ENCODE measurements at regions not wholly inside any gene's neighbourhood (a gene's known extent, or its start where the extent isn't known, plus 50 kb on each side); places are given as distances from the start of the nearest gene placed in this dataset.
"Not testable (repeated sequence)": the region's sequence is repeated elsewhere in the genome, so short reads cannot be mapped to it uniquely, and the experiment has no call there.

GRCh38 chr20:48019940-48020339, 234.7 kb upstream of the SULF2 start:
- ATAC-seq (peak in 1 of 4 donors; percentile 78), DNase-seq (peak in 4 of 5 donors; percentile 22 to 44 (median 36))
- H3K27me3 ChIP-seq: peaks cover 0 to 8% (median 0%) of the 10 kb centered on the region in 9 donors
- peaks cover 0 to 14% (median 0%) of the 10 kb centered on the region in 12 donors for H3K9me3 ChIP-seq
- H3K36me3 ChIP-seq: no peaks in the 10 kb centered on the region
- intact Hi-C loops (cut with DNase I): no loop called here
- 68 to 74% (median 70%) methylated on average over 6 of the region's 6 CpGs for WGBS, 4 donors
- no peaks in the 10 kb centered on the region for H3K4me1 ChIP-seq
- H3K4me3 ChIP-seq: no peak overlapping the region
- TF ChIP-seq POLR2A (IDR thresholded peaks at IDR 0.05): no peak
- TF ChIP-seq, protein P1, sequence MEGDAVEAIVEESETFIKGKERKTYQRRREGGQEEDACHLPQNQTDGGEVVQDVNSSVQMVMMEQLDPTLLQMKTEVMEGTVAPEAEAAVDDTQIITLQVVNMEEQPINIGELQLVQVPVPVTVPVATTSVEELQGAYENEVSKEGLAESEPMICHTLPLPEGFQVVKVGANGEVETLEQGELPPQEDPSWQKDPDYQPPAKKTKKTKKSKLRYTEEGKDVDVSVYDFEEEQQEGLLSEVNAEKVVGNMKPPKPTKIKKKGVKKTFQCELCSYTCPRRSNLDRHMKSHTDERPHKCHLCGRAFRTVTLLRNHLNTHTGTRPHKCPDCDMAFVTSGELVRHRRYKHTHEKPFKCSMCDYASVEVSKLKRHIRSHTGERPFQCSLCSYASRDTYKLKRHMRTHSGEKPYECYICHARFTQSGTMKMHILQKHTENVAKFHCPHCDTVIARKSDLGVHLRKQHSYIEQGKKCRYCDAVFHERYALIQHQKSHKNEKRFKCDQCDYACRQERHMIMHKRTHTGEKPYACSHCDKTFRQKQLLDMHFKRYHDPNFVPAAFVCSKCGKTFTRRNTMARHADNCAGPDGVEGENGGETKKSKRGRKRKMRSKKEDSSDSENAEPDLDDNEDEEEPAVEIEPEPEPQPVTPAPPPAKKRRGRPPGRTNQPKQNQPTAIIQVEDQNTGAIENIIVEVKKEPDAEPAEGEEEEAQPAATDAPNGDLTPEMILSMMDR (IDR thresholded peaks at IDR 0.05): no peak
- peak overlapping the region in 2 of 12 donors; percentile 30 to 38 for H3K27ac ChIP-seq

- no peak for ATAC-seq
- WGBS, 4 donors: 89 to 93% (median 90%) methylated on average over 4 of the region's 4 CpGs
- Histone ChIP-seq H3K9me3 (peaks cover 0 to 14% (median 0%) of the 10 kb centered on the region in 12 donors), H3K4me1 (no peaks in the 10 kb centered on the region), H3K27ac (peak overlapping the region in 1 of 12 donors; percentile 38), H3K4me3 (no peak overlapping the region), H3K27me3 (peaks cover 0 to 8% (median 0%) of the 10 kb centered on the region in 9 donors), H3K36me3 (no peaks in the 10 kb centered on the region)
- intact Hi-C loops (cut with DNase I): no loop called here
- no peak for DNase-seq
- no peak for TF ChIP-seq POLR2A (IDR thresholded peaks at IDR 0.05)
- TF ChIP-seq, protein P1 (IDR thresholded peaks at IDR 0.05): no peak
Observed at GRCh38 chr20:48019496-48019895, 234.2 kb upstream of the SULF2 start.

GRCh38 chr20:48018851-48019250, 233.6 kb upstream of the SULF2 start:
- H3K27me3 ChIP-seq; H3K27ac ChIP-seq; ATAC-seq; H3K36me3 ChIP-seq; H3K4me1 ChIP-seq; H3K4me3 ChIP-seq; intact Hi-C loops (cut with DNase I); DNase-seq: not testable (repeated sequence)
- 73 to 83% (median 78%) methylated on average over 6 of the region's 6 CpGs for WGBS, 4 donors
- H3K9me3 ChIP-seq: peaks cover 0 to 14% (median 0%) of the 10 kb centered on the region in 12 donors

- H3K9me3 ChIP-seq: peaks cover 0 to 7% (median 0%) of the 10 kb centered on the region in 12 donors
- TF ChIP-seq, protein P1 (IDR thresholded peaks at IDR 0.05): no peak
- no peak for TF ChIP-seq POLR2A (IDR thresholded peaks at IDR 0.05)
- intact Hi-C loops (cut with DNase I): no loop called here
- 70 to 98% (median 86%) methylated on average over 4 of the region's 4 CpGs for WGBS, 4 donors
- no peaks in the 10 kb centered on the region for H3K4me1 ChIP-seq
- no peak for DNase-seq
- H3K36me3 ChIP-seq: no peaks in the 10 kb centered on the region
- no peak for ATAC-seq
- H3K27me3 ChIP-seq: peaks cover 0 to 8% (median 0%) of the 10 kb centered on the region in 9 donors
- H3K4me3 ChIP-seq: no peak overlapping the region
- H3K27ac ChIP-seq: no peak overlapping the region
Observed at GRCh38 chr20:48017992-48018391, 232.7 kb upstream of the SULF2 start.

- intact Hi-C loops (cut with DNase I): no loop called here
Observed at GRCh38 chr20:48017509-48017908, 232.2 kb upstream of the SULF2 start.

More at GRCh38 chr20:48017509-48017908, 232.2 kb upstream of the SULF2 start:
- peaks cover 0 to 7% (median under 1%) of the 10 kb centered on the region in 12 donors for H3K9me3 ChIP-seq
- WGBS, 4 donors: 72 to 82% (median 77%) methylated on average over 2 of the region's 2 CpGs
- no peak for DNase-seq
- peaks cover 0 to 8% (median 0%) of the 10 kb centered on the region in 9 donors for H3K27me3 ChIP-seq
- no peaks in the 10 kb centered on the region for H3K36me3 ChIP-seq
- TF ChIP-seq, protein P1 (IDR thresholded peaks at IDR 0.05): no peak
- TF ChIP-seq POLR2A (IDR thresholded peaks at IDR 0.05): no peak
- H3K4me1 ChIP-seq: no peaks in the 10 kb centered on the region
- H3K4me3 ChIP-seq: no peak overlapping the region
- no peak for ATAC-seq
- no peak overlapping the region for H3K27ac ChIP-seq
